ENCODE measurements at regions not wholly inside any gene's neighbourhood (a gene's known extent, or its start where the extent isn't known, plus 50 kb on each side); places are given as distances from the start of the nearest gene placed in this dataset.

DNA sequence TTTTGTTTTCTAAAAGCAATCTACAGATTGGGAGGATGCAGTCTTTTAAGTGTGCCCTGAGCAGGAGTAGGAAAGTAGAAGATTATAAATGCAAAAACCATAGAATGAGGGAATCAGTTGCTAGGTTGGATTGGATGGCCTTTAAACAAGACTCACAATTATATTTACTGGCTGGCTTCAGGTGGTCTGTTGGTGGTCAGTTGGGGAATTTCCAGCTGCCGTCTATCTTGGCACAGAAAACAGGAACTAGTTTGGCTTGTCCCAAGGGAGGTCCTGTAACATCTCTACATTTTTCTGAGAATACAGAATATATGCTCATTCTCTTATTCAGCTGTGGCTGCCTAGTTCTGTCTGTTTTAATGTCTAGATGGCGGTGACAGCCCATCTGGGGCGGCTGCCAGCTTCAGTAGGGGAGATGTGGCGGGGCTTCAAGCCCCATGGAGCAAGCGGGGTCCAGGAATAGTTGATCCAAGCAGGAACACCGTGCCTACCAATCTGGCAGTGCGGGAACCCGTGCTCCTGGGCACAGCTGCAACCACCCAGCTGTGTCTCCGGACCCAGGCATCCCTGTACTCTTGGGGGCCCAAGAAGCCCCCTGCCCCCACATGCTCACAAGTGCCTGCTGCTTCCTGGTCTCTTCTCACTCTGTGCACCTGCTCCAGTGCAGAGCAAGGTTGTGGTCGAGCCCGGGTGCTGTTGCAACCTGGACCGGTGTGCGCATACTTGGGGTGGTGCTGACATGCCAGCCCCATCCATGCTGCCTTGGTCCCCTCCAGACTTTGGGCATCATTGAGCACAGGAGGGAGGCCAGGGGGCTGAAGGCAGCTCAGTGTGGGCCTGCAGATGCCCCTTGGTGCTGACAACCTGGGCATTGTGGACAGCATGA lies 1182.6 kb downstream of the AMY1C start:
- H3K9me3 ChIP-seq (ENCODE audit: control insufficient read depth, low read depth, low read length) = no peaks in the 10 kb centered on the region
- no peak overlapping the region for H3K9ac ChIP-seq (ENCODE audit: low read length)
- H3K27ac ChIP-seq (ENCODE audit: low read length) = no peak overlapping the region
- no peaks in the 10 kb centered on the region for H3K36me3 ChIP-seq (ENCODE audit: control insufficient read depth, low read depth, low read length)
- H3K4me1 ChIP-seq (ENCODE audit: control insufficient read depth, low read depth, low read length) = no peaks in the 10 kb centered on the region
- H3K27me3 ChIP-seq (ENCODE audit: control insufficient read depth, insufficient read depth, low read length) = no peaks in the 10 kb centered on the region
- H3K4me3 ChIP-seq (ENCODE audit: low read length) = no peak overlapping the region

DNA sequence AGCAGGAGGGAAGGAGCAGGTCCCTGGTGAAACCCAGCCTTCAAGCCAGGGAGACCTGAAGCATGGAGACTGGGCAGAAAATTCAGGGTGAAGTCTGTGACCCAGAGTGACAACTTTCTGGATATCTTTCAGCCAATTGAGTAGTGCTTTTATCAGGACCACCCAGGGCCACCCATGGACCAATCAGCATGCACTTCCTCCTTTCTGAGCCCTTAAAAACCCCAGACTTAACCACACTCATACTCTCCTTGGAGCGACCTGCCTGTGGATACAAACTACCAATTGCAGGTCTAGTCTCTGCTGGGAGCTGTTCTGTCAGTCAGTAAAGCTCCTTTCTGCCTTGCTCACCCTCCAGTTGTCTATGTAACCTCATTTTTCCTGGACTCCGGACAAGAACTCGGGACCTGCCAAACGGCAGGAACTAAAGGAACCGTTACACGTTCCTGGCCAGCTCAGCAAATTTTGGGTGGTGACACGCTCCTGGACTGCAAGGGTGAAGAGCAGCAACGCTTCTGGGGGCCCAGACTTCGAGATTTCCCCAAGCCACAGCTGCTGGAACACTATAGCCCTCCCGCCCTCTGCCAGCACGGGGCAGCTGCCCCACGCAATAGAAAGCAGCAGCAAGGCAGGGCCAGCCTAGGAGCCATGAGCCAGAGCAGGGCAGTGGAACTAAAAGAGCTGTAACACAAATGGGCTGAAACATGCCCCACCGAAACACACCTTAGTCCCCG lies 1183.4 kb downstream of the AMY1C start:
- no peaks in the 10 kb centered on the region for H3K4me1 ChIP-seq (ENCODE audit: control insufficient read depth, low read depth, low read length)
- no peaks in the 10 kb centered on the region for H3K9me3 ChIP-seq (ENCODE audit: control insufficient read depth, low read depth, low read length)
- H3K36me3 ChIP-seq (ENCODE audit: control insufficient read depth, low read depth, low read length) = no peaks in the 10 kb centered on the region
- no peak overlapping the region for H3K4me3 ChIP-seq (ENCODE audit: low read length)
- H3K27ac ChIP-seq (ENCODE audit: low read length) = no peak overlapping the region
- no peaks in the 10 kb centered on the region for H3K27me3 ChIP-seq (ENCODE audit: control insufficient read depth, insufficient read depth, low read length)
- no peak overlapping the region for H3K9ac ChIP-seq (ENCODE audit: low read length)

DNA sequence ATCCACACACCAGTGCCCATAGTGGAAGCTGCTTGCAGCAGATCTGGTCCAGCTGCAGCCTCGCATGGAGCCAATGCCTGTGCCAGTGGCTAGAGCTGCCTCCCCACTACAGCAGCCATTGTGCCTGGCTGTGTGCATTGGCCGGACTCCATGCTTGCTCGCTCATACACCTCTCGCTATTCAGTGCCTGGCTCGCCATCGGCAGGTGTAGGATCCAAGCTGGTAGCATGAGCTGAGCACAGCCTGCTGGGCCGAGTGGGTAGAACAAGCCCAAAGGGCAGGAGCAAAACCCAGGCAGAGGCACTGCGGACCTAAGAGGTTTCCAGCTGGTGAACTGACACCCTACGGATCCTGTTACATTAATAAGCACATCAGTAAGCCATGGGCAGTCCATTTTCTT lies 1184.1 kb downstream of the AMY1C start:
- Histone ChIP-seq H3K9ac (ENCODE audit: low read length) (no peak overlapping the region), H3K4me3 (ENCODE audit: low read length) (no peak overlapping the region), H3K9me3 (ENCODE audit: control insufficient read depth, low read depth, low read length) (no peaks in the 10 kb centered on the region), H3K27ac (ENCODE audit: low read length) (no peak overlapping the region), H3K27me3 (ENCODE audit: control insufficient read depth, insufficient read depth, low read length) (no peaks in the 10 kb centered on the region), H3K4me1 (ENCODE audit: control insufficient read depth, low read depth, low read length) (no peaks in the 10 kb centered on the region), H3K36me3 (ENCODE audit: control insufficient read depth, low read depth, low read length) (no peaks in the 10 kb centered on the region)

DNA sequence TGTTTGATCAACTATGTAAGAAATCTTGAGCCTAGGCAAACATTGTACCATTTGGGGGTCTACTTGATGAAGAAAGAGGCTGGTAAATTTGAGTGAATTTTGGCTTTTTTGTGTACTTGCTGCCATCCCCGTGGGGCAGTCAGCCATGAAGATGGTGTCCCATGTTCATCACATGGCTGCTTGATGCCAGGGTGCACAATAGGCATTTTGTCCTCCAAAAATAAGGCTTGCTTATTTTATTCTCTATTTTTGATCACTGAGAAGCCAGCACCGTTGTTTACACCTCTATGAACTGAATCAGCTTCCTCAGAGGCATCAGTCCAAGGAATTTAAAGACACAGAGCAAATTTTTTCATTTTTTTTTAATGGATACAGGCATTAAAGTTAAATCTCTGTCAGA lies 1195.7 kb downstream of the AMY1C start:
- H3K9me3 ChIP-seq (ENCODE audit: control insufficient read depth, low read depth, low read length) = peaks cover 2% of the 10 kb centered on the region
- H3K9ac ChIP-seq (ENCODE audit: low read length) = no peak overlapping the region
- no peak overlapping the region for H3K4me3 ChIP-seq (ENCODE audit: low read length)

DNA sequence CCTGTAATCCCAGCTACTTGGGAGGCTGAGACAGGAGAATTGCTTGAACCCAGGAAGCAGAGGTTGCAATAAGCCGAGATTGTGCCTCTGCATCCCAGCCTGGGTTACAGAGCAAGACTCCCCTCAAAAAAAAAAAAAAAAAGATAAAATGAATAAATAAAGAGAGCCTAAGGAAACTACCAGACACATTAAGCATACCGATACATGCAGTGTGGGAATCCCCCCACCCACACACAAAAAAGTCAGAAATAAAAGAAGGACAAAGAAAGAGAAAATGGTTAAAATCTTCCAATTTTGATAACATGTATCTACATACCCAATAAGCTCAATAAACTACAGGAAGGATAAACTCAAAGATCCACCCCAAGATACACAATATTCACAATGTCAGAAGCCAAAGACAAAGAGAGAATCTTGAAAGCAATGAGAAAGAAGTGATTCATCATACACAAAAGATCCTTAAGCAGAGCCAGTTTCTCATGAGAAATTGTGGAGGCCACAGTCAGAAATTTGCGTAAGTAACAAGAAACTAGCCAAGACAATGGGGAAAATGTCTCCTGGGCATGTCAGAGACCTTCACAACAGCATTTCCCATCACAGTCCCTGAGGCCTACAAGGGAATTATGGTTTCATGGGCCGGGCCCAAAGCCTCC lies 1197.0 kb downstream of the AMY1C start:
- H3K36me3 ChIP-seq (ENCODE audit: control insufficient read depth, low read depth, low read length) = no peaks in the 10 kb centered on the region
- H3K4me1 ChIP-seq (ENCODE audit: control insufficient read depth, low read depth, low read length) = no peaks in the 10 kb centered on the region
- no peaks in the 10 kb centered on the region for H3K9me3 ChIP-seq (ENCODE audit: control insufficient read depth, low read depth, low read length)
- H3K27ac ChIP-seq (ENCODE audit: low read length) = no peak overlapping the region
- no peak overlapping the region for H3K9ac ChIP-seq (ENCODE audit: low read length)
- H3K27me3 ChIP-seq (ENCODE audit: control insufficient read depth, insufficient read depth, low read length) = no peaks in the 10 kb centered on the region
- no peak overlapping the region for H3K4me3 ChIP-seq (ENCODE audit: low read length)

More for the DNA sequence above, 1195.7 kb downstream of the AMY1C start:
- H3K27ac ChIP-seq (ENCODE audit: low read length) = no peak overlapping the region
- no peaks in the 10 kb centered on the region for H3K4me1 ChIP-seq (ENCODE audit: control insufficient read depth, low read depth, low read length)
- H3K36me3 ChIP-seq (ENCODE audit: control insufficient read depth, low read depth, low read length) = no peaks in the 10 kb centered on the region
- no peaks in the 10 kb centered on the region for H3K27me3 ChIP-seq (ENCODE audit: control insufficient read depth, insufficient read depth, low read length)

DNA sequence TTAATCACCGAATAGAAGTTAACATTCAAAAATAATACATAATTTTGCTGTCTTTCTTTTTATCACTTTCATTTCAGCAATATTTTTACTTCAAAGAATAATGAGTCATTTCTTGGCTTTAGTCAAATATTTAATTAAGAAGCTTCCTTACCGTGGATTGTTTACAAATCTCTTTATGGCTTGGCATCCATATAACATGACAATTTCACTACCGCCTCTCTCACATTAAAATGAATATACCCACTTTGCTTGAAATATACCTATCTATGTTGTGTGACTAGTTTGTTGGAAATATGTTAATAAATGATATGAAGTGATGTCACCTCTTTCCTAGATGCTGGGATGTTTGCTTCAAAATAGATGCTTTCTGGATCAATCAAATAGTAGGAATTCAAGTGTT lies 1203.9 kb downstream of the AMY1C start:
- H3K9me3 ChIP-seq (ENCODE audit: control insufficient read depth, low read depth, low read length) = no peaks in the 10 kb centered on the region
- no peaks in the 10 kb centered on the region for H3K4me1 ChIP-seq (ENCODE audit: control insufficient read depth, low read depth, low read length)
- H3K9ac ChIP-seq (ENCODE audit: low read length) = no peak overlapping the region
- no peaks in the 10 kb centered on the region for H3K36me3 ChIP-seq (ENCODE audit: control insufficient read depth, low read depth, low read length)
- no peak overlapping the region for H3K4me3 ChIP-seq (ENCODE audit: low read length)
- H3K27ac ChIP-seq (ENCODE audit: low read length) = no peak overlapping the region
- H3K27me3 ChIP-seq (ENCODE audit: control insufficient read depth, insufficient read depth, low read length) = no peaks in the 10 kb centered on the region

DNA sequence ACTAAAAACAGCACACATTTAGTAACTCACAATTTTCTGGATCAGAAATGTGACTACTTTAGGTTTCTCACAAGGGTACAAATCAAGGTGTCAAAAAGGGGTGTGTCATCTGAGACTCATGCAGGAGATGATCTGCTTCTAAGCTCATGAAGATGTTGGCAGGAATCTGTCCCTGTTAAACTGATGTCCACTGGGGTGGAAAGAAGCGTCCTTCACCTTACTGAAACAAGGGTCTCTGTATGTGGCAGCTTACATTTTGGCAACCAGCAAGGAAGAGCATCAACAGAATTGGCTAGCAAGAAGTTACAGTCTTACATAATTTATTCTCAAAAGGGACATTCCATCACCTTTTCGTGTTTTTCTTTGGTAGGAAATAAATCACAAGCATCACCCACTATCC lies 1223.8 kb downstream of the AMY1C start:
- Histone ChIP-seq H3K27ac (ENCODE audit: low read length) (no peak overlapping the region), H3K9ac (ENCODE audit: low read length) (no peak overlapping the region), H3K9me3 (ENCODE audit: control insufficient read depth, low read depth, low read length) (no peaks in the 10 kb centered on the region), H3K36me3 (ENCODE audit: control insufficient read depth, low read depth, low read length) (no peaks in the 10 kb centered on the region), H3K4me3 (ENCODE audit: low read length) (no peak overlapping the region), H3K27me3 (ENCODE audit: control insufficient read depth, insufficient read depth, low read length) (no peaks in the 10 kb centered on the region), H3K4me1 (ENCODE audit: control insufficient read depth, low read depth, low read length) (no peaks in the 10 kb centered on the region)

DNA sequence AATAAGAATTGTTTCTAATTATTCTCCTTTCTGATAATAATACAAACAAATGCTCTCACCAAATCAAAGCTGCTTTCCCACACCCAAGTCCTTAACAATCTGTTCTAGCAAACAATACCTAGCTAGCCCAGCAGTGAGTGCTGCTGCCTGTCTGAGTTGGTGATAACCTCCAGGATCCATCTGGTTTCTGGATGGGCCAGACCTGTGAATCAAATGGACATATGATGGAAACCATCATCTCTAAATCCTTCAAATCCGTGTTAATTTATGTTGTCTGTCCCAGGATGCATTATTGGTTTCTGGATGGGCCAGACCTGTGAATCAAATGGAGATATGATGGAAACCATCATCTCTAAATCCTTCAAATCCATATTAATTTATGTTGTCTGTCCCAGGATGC lies 1230.0 kb downstream of the AMY1C start:
- Histone ChIP-seq H3K27me3 (ENCODE audit: control insufficient read depth, insufficient read depth, low read length) (no peaks in the 10 kb centered on the region), H3K9me3 (ENCODE audit: control insufficient read depth, low read depth, low read length) (no peaks in the 10 kb centered on the region), H3K36me3 (ENCODE audit: control insufficient read depth, low read depth, low read length) (no peaks in the 10 kb centered on the region), H3K9ac (ENCODE audit: low read length) (no peak overlapping the region), H3K4me3 (ENCODE audit: low read length) (no peak overlapping the region), H3K27ac (ENCODE audit: low read length) (no peak overlapping the region), H3K4me1 (ENCODE audit: control insufficient read depth, low read depth, low read length) (no peaks in the 10 kb centered on the region)

DNA sequence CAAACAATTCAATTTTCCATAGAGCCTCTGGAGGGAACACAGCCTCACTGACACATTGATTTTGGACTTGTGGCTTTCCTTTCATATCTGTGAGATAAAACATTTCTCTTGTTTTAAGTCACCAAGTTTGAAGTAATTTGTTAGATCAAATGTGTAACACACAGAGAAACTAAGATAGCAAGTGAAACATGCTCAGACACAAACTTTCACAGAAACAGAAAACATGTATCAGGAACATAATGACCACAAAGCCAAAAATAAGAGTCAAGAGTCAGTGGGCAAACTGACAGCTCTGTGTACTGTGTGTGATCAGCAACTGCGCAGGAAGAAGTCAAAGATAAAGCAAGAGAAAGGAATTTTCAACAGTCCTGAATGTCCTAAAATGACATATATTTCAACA lies 1237.5 kb downstream of the AMY1C start:
- no peak overlapping the region for H3K9ac ChIP-seq (ENCODE audit: low read length)
- no peak overlapping the region for H3K4me3 ChIP-seq (ENCODE audit: low read length)
- H3K27ac ChIP-seq (ENCODE audit: low read length) = no peak overlapping the region
- H3K4me1 ChIP-seq (ENCODE audit: control insufficient read depth, low read depth, low read length) = no peaks in the 10 kb centered on the region
- H3K9me3 ChIP-seq (ENCODE audit: control insufficient read depth, low read depth, low read length) = no peaks in the 10 kb centered on the region
- H3K27me3 ChIP-seq (ENCODE audit: control insufficient read depth, insufficient read depth, low read length) = no peaks in the 10 kb centered on the region
- no peaks in the 10 kb centered on the region for H3K36me3 ChIP-seq (ENCODE audit: control insufficient read depth, low read depth, low read length)

DNA sequence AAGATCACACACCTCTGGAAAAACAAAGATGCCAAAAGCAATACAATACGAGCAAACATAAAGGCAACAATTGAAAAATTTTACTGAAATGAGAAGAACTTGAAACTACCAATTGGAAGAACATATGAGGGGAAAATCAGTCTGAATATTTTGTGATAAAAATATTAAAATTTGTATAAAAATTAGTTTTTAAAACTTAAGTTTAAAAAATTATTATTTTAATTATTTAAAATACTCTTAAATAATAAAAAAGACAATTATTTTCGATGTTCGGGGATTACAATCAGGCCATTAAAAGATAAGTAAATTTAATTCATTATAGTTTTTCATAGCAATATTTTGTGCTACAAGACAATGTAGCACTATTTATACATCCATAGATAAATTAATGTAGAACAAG lies 1239.3 kb downstream of the AMY1C start:
- Histone ChIP-seq H3K4me3 (ENCODE audit: low read length) (no peak overlapping the region), H3K4me1 (ENCODE audit: control insufficient read depth, low read depth, low read length) (no peaks in the 10 kb centered on the region), H3K27me3 (ENCODE audit: control insufficient read depth, insufficient read depth, low read length) (no peaks in the 10 kb centered on the region), H3K9ac (ENCODE audit: low read length) (no peak overlapping the region), H3K36me3 (ENCODE audit: control insufficient read depth, low read depth, low read length) (no peaks in the 10 kb centered on the region), H3K9me3 (ENCODE audit: control insufficient read depth, low read depth, low read length) (no peaks in the 10 kb centered on the region), H3K27ac (ENCODE audit: low read length) (no peak overlapping the region)

DNA sequence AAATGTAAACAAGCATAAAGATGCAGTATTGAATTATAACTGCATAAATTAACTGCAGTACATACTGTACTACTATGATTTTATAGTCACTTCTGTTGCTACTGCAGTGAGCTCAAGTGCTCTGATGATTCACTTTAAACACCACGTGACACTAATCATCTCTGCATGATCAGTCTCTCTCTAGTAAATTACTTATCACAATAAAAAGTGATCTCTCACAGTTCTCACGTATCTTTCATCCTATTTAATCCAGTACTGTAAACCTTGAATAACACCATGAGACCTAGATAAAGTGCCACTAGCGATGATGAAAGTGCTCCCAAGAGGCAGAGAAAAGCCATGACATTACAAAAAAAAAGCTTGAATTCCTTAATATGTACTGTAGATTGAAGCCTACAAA lies 1242.0 kb downstream of the AMY1C start:
- Histone ChIP-seq H3K36me3 (ENCODE audit: control insufficient read depth, low read depth, low read length) (no peaks in the 10 kb centered on the region), H3K9ac (ENCODE audit: low read length) (no peak overlapping the region), H3K27ac (ENCODE audit: low read length) (no peak overlapping the region), H3K4me1 (ENCODE audit: control insufficient read depth, low read depth, low read length) (no peaks in the 10 kb centered on the region), H3K9me3 (ENCODE audit: control insufficient read depth, low read depth, low read length) (no peaks in the 10 kb centered on the region), H3K4me3 (ENCODE audit: low read length) (no peak overlapping the region), H3K27me3 (ENCODE audit: control insufficient read depth, insufficient read depth, low read length) (no peaks in the 10 kb centered on the region)

All from iPS-18a (cell line).